ENCODE measurements at regions not wholly inside any gene's neighbourhood (a gene's known extent, or its start where the extent isn't known, plus 50 kb on each side); places are given as distances from the start of the nearest gene placed in this dataset.

GRCh38 chr17:77708049-77708448 is 250.5 kb upstream of the TNRC6C start:
- DNase-seq (ENCODE audit: low spot score) = no peak

DNA sequence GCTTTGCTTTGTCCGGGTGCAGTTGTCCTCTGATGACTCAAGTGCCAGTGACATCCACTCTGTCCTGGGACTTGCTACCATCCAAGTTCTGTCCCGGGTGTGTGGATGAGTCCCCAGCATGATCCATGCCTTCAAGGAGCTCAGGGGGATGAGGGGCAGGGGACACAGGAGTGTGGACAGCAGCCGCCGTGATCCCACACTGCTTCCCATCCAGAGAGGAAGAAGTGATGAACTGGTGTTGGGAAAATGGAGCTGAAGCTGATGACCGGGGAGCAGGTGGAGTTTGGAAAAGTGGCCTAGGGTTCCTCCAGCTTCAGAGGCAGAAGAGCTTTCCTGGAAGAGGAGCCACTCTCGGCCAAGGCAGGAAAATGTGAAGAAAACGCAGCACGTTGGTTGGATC is 249.6 kb upstream of the TNRC6C start:
- no peak for DNase-seq (ENCODE audit: low spot score)

- DNase-seq (ENCODE audit: low spot score) = no peak
These were observed 248.9 kb upstream of the TNRC6C start for GRCh38 chr17:77709594-77709993.

- no peak for DNase-seq (ENCODE audit: low spot score)
These were observed 245.9 kb upstream of the TNRC6C start for GRCh38 chr17:77712578-77712977.

DNA sequence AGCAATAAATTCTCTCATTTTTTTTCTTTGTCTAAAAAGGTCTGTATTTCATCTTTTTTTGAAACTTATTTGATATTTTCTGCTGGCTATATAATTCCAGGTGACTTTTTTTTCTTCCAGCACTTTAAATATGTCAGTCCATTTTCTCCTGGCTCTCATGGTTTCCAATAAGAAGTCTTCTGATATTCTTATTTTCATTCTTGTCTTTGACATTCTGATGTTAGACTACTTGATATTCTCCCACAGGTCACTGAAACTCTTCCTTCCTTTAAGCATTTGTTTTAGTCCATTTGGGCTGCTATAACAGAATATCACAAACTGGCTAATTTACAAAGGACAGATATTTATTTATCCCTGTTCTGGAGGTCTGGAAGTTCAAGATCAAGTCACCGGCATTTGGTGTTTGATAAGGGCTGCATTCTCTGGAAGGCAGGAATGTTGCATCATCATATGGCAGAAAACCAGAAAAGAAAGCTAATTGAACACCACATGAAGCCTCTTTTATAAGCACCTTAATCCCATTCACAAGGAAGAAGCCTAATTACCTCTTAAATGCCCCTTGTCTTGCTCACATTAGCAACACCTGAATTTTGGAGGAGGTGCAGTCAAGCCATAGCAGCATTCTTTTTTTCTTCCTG is 242.1 kb upstream of the TNRC6C start:
- no peak for DNase-seq (ENCODE audit: low spot score)

- DNase-seq (ENCODE audit: low spot score) = no peak
These were observed 240.4 kb upstream of the TNRC6C start for GRCh38 chr17:77717941-77718668.

DNA sequence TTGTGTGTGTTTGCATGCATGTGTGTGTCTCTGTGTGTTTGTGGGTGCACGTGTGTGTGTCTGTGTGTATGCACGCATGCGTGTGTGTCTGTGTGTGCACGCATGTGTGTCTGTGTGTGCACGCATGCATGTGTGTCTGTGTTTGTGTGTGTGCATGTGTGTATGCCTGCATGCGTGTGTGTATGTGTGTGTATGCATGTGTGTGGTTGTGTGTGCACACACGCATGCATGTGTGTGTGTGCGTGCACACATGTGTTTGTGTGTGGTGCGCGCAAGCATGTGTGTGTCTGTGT is 239.9 kb upstream of the TNRC6C start:
- DNase-seq (ENCODE audit: low spot score) = no peak

DNA sequence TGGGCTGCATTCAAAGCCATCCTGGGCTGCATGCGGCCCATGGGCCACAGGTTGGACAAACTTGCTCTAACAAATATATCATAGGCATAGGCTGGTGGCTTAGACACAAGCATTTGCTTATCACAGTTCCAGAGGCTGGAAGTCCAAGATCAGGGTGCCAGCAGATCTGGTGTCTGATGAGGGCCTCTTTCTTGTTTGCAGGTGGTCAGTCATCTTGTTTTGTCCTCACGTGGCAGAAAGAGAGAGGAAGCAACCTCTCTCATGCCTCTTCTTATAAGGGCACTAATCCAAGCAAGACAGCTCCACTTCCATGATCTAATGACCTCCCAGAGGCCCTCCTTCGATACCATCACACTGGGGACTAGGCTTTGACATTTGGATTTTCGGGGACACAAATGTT is 238.7 kb upstream of the TNRC6C start:
- no peak for DNase-seq (ENCODE audit: low spot score)

- DNase-seq (ENCODE audit: low spot score) = no peak
These were observed 237.3 kb upstream of the TNRC6C start for GRCh38 chr17:77720946-77721845.

GRCh38 chr17:77721846-77722160 is 236.7 kb upstream of the TNRC6C start:
- DNase-seq (ENCODE audit: low spot score) = no peak

GRCh38 chr17:77722366-77722765 is 236.1 kb upstream of the TNRC6C start:
- DNase-seq (ENCODE audit: low spot score) = no peak

DNA sequence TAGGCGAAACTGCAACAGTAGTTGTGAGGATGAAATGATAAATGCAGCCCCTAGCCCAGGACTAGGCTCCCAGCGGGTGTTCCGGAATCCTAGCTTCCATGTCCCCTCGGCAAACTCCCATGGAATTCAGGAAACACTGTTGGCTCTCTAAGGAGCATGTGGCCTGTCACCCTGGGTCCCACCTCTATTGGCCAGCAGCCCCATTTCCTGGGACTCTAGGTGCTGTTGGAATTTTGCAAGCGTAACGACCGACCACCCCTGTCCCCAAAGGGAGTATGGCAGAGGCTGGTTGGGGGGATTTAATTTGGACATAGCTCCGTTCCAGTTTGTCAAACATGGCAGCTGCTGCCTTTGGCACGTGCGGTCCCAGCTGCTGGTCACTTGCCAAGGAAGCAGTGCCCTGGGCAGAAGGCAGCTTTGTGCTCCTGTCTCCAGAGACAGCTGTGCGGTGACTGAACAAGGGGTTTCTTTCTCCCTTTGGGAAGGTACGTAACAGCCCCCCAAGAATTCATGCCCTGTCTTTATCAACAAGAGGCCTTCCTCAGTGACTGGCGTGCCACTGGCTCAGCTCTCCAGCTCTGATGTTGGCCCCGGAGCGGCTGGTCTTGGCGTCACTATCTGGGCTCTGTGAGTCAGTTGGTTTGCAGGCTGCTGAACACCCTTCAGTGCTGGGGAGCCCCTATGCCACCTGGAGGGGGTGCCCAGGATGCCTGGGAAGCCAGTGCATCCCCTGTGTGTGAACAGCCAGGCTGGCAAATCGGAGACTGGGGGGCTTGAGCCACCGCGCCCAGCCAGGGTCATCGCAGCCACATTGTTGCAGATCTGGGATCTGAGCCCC is 235.2 kb upstream of the TNRC6C start:
- no peak for DNase-seq (ENCODE audit: low spot score)

GRCh38 chr17:77723909-77724875 is 234.3 kb upstream of the TNRC6C start:
- DNase-seq (ENCODE audit: low spot score) = no peak

GRCh38 chr17:77724876-77725615 is 233.5 kb upstream of the TNRC6C start:
- DNase-seq (ENCODE audit: low spot score) = no peak

DNA sequence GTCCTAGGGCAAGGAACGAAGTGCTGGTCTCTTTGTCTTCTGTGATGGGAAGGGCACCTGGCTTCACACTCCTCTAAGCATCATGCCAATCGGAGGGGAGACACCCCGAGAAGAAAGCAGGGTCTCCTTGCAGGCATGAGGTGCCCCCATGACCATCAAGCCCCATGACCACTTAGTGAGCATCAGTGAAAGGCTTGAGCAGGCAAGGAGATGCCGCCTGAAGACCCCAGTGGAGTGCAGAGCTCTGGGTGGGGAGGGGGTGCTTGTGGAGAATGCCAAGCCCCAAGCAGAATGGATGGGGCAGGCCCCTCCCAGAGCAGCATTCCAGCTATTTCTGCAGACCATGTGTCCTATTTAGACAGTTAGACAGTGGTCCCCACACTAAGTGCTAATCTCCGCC is 232.7 kb upstream of the TNRC6C start:
- DNase-seq (ENCODE audit: low spot score) = no peak

DNA sequence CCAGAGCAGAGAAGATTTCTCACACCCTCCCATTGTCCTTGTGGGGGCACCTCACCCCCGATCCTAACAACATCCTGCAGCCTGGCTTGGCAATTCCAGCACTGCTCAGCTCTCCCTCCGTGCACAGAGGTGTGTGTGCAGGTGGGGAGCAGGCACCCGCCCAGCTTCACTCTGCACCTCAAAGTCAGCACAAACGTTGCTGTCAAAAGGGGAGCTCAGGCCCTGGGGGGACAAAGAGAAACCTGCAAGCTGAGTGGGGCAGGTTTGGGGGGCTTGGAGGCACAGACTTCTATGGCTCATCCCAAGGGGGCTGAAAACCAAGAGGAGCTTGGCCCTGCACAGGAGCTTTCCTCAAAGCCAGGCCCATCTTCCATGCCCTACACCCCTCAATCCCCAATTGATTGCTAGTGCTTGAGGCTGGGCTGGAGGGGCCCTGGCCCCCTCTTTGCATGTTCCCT is 231.9 kb upstream of the TNRC6C start:
- DNase-seq (ENCODE audit: low spot score) = no peak

- DNase-seq (ENCODE audit: low spot score) = no peak
These were observed 231.4 kb upstream of the TNRC6C start for GRCh38 chr17:77727037-77727615.

DNA sequence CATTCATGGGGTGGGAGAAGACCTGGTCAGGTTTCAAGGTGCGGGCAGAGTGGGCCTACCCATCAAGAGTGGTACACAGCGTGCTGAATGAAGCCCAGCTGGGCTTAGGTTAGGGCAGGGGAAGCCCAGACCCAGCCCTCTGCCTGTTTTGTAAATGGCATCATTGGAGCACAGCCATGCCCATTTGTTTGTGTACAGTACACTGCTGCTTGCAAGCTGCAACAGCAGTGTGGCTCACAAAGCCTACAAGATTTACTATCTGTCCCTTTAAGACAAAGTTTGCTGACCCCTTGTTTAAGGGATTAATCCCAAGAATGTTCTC is 230.1 kb upstream of the TNRC6C start:
- DNase-seq (ENCODE audit: low spot score) = no peak

- no peak for DNase-seq (ENCODE audit: low spot score)
These were observed 229.6 kb upstream of the TNRC6C start for GRCh38 chr17:77728871-77729270.

DNA sequence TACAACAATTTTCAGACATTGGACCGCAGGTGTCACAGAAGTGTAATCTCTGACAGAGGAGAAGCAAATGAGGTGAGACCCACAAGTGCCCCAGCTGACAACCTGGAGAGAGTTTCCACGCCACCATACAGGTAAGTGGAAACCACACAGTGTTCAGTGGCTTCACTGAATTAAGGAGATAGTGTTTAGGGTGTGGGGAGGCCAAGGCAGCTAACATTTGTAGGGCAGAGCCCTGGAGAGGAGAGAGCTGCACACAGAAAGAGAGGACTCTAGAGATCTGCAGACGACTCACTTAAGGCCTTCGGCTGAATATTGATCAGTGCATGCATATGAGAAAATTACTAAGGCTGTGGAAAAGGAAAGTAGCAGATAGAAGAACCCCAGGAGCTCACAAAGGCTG is 228.9 kb upstream of the TNRC6C start:
- DNase-seq (ENCODE audit: low spot score) = no peak

All from AG20443 (cell line).